ENCODE measurements at regions not wholly inside any gene's neighbourhood (a gene's known extent, or its start where the extent isn't known, plus 50 kb on each side); places are given as distances from the start of the nearest gene placed in this dataset.

DNA sequence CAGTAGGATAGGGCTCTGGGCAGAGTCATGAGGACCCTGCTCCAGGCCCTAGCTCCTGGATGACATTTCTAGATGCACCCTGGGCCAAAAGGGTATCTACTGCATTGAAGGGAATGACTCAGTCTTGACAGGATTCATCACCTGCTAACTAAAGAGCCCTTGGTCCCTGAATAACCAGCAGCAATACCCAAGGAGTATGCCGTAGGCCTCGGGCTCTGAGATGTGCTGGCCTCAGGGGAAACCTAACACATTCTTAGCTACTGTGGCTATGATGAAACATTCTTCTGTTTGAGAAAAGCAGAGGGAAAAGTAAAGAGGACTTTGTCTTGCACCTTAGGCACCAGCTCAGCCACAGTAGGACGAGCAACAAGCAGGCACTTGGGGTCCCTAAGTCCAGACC lies 89.5 kb upstream of the SLC1A1 start:
- TF ChIP-seq, protein P1, sequence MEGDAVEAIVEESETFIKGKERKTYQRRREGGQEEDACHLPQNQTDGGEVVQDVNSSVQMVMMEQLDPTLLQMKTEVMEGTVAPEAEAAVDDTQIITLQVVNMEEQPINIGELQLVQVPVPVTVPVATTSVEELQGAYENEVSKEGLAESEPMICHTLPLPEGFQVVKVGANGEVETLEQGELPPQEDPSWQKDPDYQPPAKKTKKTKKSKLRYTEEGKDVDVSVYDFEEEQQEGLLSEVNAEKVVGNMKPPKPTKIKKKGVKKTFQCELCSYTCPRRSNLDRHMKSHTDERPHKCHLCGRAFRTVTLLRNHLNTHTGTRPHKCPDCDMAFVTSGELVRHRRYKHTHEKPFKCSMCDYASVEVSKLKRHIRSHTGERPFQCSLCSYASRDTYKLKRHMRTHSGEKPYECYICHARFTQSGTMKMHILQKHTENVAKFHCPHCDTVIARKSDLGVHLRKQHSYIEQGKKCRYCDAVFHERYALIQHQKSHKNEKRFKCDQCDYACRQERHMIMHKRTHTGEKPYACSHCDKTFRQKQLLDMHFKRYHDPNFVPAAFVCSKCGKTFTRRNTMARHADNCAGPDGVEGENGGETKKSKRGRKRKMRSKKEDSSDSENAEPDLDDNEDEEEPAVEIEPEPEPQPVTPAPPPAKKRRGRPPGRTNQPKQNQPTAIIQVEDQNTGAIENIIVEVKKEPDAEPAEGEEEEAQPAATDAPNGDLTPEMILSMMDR (IDR thresholded peaks at IDR 0.05; ENCODE audit: low read length) = no peak
- no peak for TF ChIP-seq EZH2phosphoT487 (IDR thresholded peaks at IDR 0.05; ENCODE audit: low read length)

Measured in MM.1S (cell line).